ENCODE measurements at regions not wholly inside any gene's neighbourhood (a gene's known extent, or its start where the extent isn't known, plus 50 kb on each side); places are given as distances from the start of the nearest gene placed in this dataset.

GRCh38 chrX:144494074-144494473, 610.2 kb downstream of the UBE2NL start:
- Histone ChIP-seq H3K4me3 (no peak overlapping the region), H3K27ac (no peak overlapping the region), H3K36me3 (ENCODE audit: insufficient read depth in 1 of 2, low read depth in 1 of 2) (no peaks in the 10 kb centered on the region), H3K9me3 (no peaks in the 10 kb centered on the region), H3K27me3 (ENCODE audit: insufficient read depth in 3 of 3, low read length in 2 of 3) (no peaks in the 10 kb centered on the region), H3K4me1 (no peaks in the 10 kb centered on the region)
- TF ChIP-seq, protein P1, sequence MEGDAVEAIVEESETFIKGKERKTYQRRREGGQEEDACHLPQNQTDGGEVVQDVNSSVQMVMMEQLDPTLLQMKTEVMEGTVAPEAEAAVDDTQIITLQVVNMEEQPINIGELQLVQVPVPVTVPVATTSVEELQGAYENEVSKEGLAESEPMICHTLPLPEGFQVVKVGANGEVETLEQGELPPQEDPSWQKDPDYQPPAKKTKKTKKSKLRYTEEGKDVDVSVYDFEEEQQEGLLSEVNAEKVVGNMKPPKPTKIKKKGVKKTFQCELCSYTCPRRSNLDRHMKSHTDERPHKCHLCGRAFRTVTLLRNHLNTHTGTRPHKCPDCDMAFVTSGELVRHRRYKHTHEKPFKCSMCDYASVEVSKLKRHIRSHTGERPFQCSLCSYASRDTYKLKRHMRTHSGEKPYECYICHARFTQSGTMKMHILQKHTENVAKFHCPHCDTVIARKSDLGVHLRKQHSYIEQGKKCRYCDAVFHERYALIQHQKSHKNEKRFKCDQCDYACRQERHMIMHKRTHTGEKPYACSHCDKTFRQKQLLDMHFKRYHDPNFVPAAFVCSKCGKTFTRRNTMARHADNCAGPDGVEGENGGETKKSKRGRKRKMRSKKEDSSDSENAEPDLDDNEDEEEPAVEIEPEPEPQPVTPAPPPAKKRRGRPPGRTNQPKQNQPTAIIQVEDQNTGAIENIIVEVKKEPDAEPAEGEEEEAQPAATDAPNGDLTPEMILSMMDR (IDR thresholded peaks at IDR 0.05) = no peak
- DNase-seq (no peak), ATAC-seq (no peak)
- whole genome bisulfite sequencing, 3 donors = 69 to 83% (median 70%) methylated on average over 7 of the region's 7 CpGs
- intact Hi-C loops (cut with DNase I) = no loop called here

DNA sequence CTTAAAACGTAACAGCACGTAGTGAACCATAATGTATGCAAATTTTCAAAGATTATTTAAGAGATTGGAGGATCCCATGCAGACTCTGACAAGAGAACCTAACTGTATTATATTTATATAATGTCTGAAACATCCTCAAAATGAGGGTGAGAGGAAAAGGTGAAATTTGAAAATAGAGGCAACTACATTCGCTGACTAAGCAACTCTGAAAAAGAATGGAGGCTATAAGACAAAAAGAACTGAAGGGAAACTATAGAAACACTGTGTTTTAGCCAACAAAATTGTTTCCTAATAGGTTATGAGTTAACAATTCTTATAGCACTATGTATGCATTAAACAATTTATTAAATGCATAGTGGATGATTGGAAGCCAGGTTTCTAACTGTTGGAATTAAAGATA, 648.0 kb downstream of the UBE2NL start:
- 65 to 84% (median 83%) methylated on average over 3 of the region's 3 CpGs for WGBS, 3 donors
- TF ChIP-seq, protein P1 (IDR thresholded peaks at IDR 0.05) = no peak
- intact Hi-C loops (cut with DNase I) = no loop called here
- no peak overlapping the region for H3K27ac ChIP-seq
- DNase-seq = no peak
- no peak overlapping the region for H3K4me3 ChIP-seq
- ATAC-seq = no peak
- no peaks in the 10 kb centered on the region for H3K36me3 ChIP-seq (ENCODE audit: insufficient read depth in 1 of 2, low read depth in 1 of 2)
- no peaks in the 10 kb centered on the region for H3K4me1 ChIP-seq
- no peaks in the 10 kb centered on the region for H3K9me3 ChIP-seq
- no peaks in the 10 kb centered on the region for H3K27me3 ChIP-seq (ENCODE audit: insufficient read depth in 3 of 3, low read length in 2 of 3)

- no peaks in the 10 kb centered on the region for H3K4me1 ChIP-seq
These were observed 680.7 kb upstream of the SPANXN1 start for GRCh38 chrX:144566592-144566991.

DNA sequence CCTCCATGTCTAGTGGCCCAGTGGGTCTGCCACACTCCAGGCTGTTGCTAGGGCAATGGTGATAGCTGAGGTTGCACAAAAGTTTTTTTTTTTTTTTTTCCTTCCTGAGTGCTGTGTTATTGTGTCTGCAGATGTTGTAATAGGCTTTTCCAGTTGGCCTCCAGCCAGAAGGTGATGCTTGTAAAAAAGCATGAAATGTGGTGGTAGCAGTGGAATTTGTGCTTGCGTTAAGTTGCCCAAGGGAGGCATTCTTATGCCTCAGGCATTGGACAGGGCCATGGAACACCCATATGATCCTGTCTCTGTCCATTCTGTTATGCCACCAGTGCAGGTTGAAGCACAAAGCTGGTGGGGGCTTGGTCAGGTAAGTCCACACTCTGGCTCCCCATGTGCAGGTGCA, 660.5 kb upstream of the SPANXN1 start:
- 30 to 38% (median 33%) methylated on average over 1 of the region's 1 CpG for WGBS, 3 donors
- TF ChIP-seq, protein P1 (IDR thresholded peaks at IDR 0.05) = no peak
- Histone ChIP-seq H3K27me3 (ENCODE audit: insufficient read depth in 3 of 3, low read length in 2 of 3) (no peaks in the 10 kb centered on the region), H3K4me1 (no peaks in the 10 kb centered on the region), H3K4me3 (no peak overlapping the region), H3K27ac (no peak overlapping the region), H3K36me3 (ENCODE audit: insufficient read depth in 1 of 2, low read depth in 1 of 2) (no peaks in the 10 kb centered on the region), H3K9me3 (no peaks in the 10 kb centered on the region)
- ATAC-seq (no peak), DNase-seq (no peak)
- intact Hi-C loops (cut with DNase I) = no loop called here

More at GRCh38 chrX:144566592-144566991, 680.7 kb upstream of the SPANXN1 start:
- H3K27me3 ChIP-seq (ENCODE audit: insufficient read depth in 3 of 3, low read length in 2 of 3) = no peaks in the 10 kb centered on the region
- WGBS, 3 donors = 39 to 70% (median 53%) methylated on average over 7 of the region's 7 CpGs
- no peaks in the 10 kb centered on the region for H3K9me3 ChIP-seq
- no peak for DNase-seq
- H3K4me3 ChIP-seq = no peak overlapping the region
- TF ChIP-seq, protein P1 (IDR thresholded peaks at IDR 0.05) = no peak
- no peak for ATAC-seq
- intact Hi-C loops (cut with DNase I) = no loop called here
- no peaks in the 10 kb centered on the region for H3K36me3 ChIP-seq (ENCODE audit: insufficient read depth in 1 of 2, low read depth in 1 of 2)
- H3K27ac ChIP-seq = no peak overlapping the region

- ATAC-seq (no peak), DNase-seq (no peak)
- no peaks in the 10 kb centered on the region for H3K9me3 ChIP-seq
- TF ChIP-seq, protein P1 (IDR thresholded peaks at IDR 0.05) = no peak
- H3K4me1 ChIP-seq = no peaks in the 10 kb centered on the region
- intact Hi-C loops (cut with DNase I) = no loop called here
- H3K27ac ChIP-seq = no peak overlapping the region
- H3K27me3 ChIP-seq (ENCODE audit: insufficient read depth in 3 of 3, low read length in 2 of 3) = no peaks in the 10 kb centered on the region
- WGBS, 3 donors = 25 to 35% (median 32%) methylated on average over 2 of the region's 2 CpGs
- H3K4me3 ChIP-seq = no peak overlapping the region
- no peaks in the 10 kb centered on the region for H3K36me3 ChIP-seq (ENCODE audit: insufficient read depth in 1 of 2, low read depth in 1 of 2)
These were observed 655.3 kb upstream of the SPANXN1 start for GRCh38 chrX:144592036-144592435.

All from psoas muscle (tissue), 7 donors.